KOPT-K1 (cell line): ENCODE measurements at regions not wholly inside any gene's neighbourhood (a gene's known extent, or its start where the extent isn't known, plus 50 kb on each side); places are given as distances from the start of the nearest gene placed in this dataset.

Experiments used
- H3K27ac ChIP-seq: fragments of 200-600 bp; sonication (generic); 2 replicates; pipeline ENCODE4 v1.5.1; 2016; ENCODE audit warnings: antibody characterized with exemption, mild to moderate bottlenecking, low read depth, low read length; ENCODE audit not compliant: poor library complexity, severe bottlenecking
- H3K36me3 ChIP-seq: fragments of 200-600 bp; sonication (generic); 2 replicates; pipeline ENCODE4 v1.5.1; 2017; ENCODE audit warnings: antibody characterized with exemption, mild to moderate bottlenecking, low read length, moderate library complexity; ENCODE audit not compliant: insufficient read depth
- H3K9me3 ChIP-seq: fragments of 200-600 bp; sonication (generic); 2 replicates; pipeline ENCODE4 v1.5.1; 2017; ENCODE audit warnings: antibody characterized with exemption, low read length, mild to moderate bottlenecking; ENCODE audit not compliant: insufficient read depth, poor library complexity, severe bottlenecking

GRCh38 chr2:150417278-150417677 is 70.2 kb downstream of the RND3 start:
- Histone ChIP-seq H3K27ac (no peak overlapping the region), H3K36me3 (no peaks in the 10 kb centered on the region), H3K9me3 (no peaks in the 10 kb centered on the region)

DNA sequence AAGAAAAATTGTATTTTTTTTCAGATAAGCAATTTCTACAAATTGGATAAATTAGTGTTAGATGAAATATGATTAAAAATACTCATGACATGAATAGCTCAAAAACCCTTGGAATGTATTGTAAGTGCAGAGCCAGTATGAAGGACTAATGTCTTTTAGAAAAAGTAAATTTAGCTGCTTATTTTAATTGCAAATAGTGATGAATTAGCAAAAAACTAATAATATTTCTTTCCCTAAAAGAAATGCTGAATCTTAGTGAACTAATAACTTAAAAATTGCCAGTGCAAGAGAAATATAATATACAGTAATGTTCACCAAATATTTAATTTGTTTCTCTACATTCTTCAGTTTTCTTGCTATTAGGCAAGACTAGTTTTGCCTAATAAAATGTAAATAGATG is 72.4 kb downstream of the RND3 start:
- H3K27ac ChIP-seq: no peak overlapping the region
- H3K9me3 ChIP-seq: no peaks in the 10 kb centered on the region
- H3K36me3 ChIP-seq: no peaks in the 10 kb centered on the region

DNA sequence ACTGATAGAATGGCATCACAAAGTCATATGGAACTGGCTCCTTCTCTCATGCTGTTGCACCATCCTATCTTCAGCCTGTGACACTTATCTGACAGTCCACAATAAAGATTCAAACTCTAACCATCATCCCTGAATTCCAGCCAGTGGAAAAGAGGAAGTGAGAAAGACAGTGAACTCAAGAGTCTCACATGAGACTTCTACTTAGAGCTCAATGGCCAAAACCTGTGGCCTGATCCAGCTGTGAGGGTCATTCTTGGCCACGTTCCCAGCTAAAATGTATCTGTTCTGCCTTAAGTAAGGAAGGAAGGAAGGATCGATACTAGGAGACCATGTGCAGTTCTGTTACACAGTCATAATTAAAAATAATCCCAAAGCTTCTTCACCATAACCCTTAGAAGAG is 73.6 kb downstream of the RND3 start:
- H3K9me3 ChIP-seq: no peaks in the 10 kb centered on the region
- no peak overlapping the region for H3K27ac ChIP-seq
- H3K36me3 ChIP-seq: no peaks in the 10 kb centered on the region

GRCh38 chr2:150413366-150413765 is 74.1 kb downstream of the RND3 start:
- Histone ChIP-seq H3K27ac (no peak overlapping the region), H3K36me3 (no peaks in the 10 kb centered on the region), H3K9me3 (no peaks in the 10 kb centered on the region)

DNA sequence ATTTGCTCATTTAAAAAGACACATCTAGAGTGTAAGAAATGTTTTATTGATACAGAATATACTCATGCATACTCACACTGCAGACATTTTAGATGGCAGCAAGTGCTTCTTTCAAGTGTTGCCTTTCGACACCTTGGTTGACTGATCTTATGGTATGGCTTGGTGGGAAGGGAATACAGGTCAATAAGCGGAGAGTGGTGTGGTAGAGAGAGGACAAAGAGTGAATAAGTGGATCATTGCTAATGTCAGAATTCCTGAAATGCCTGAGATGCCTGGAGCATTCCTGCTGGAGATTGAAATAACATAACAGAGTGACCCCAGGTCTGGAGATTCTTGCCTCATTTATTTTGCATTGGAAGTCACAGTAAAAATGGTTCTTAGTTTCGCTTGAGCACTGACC is 76.7 kb downstream of the RND3 start:
- no peak overlapping the region for H3K27ac ChIP-seq
- no peaks in the 10 kb centered on the region for H3K36me3 ChIP-seq
- no peaks in the 10 kb centered on the region for H3K9me3 ChIP-seq

GRCh38 chr2:150409196-150409595 is 78.3 kb downstream of the RND3 start:
- H3K27ac ChIP-seq: no peak overlapping the region
- no peaks in the 10 kb centered on the region for H3K36me3 ChIP-seq
- no peaks in the 10 kb centered on the region for H3K9me3 ChIP-seq

DNA sequence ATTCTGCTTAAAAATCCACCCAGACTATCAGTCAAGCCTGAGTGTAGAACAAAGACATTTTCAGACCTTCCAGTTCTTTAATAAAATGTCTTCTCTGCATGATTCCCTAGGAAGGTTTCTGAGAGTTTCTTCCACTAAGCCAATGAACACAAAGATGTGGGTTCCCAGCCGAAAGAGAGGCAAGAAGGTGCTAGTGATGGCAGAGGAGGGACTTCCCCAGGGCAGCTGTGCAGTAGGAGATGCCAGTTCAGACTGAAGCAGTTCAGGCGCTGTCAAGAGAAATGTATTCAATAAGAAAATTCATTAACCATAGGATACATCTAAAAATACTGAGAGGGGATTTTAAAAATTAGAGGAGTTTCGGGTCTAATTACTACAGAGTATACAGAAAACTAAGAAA is 83.3 kb downstream of the RND3 start:
- H3K9me3 ChIP-seq: no peaks in the 10 kb centered on the region
- H3K27ac ChIP-seq: peak overlapping the region; percentile 53
- no peaks in the 10 kb centered on the region for H3K36me3 ChIP-seq

GRCh38 chr2:150403457-150403856 is 84.0 kb downstream of the RND3 start:
- no peaks in the 10 kb centered on the region for H3K36me3 ChIP-seq
- peak overlapping the region; percentile 53 for H3K27ac ChIP-seq
- no peaks in the 10 kb centered on the region for H3K9me3 ChIP-seq

DNA sequence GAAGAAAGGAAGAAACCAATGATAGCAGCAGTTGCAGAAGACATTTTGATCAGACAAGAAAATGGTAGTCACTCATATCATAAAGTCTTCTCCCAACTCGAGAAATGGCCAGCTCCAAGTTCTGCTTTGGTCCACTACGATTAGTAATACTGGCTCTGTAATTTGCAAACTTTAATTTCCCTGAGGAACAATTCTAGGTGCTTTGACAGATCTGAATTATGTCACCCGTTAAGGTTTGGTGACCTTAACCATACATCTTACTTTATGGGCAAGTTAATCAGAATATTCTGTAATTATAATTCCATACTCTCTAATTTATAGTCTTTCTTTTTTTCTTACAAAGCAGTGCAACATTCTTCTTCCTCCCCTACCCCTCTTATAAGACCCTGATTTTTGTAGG is 84.5 kb downstream of the RND3 start:
- no peaks in the 10 kb centered on the region for H3K9me3 ChIP-seq
- H3K27ac ChIP-seq: peak overlapping the region; percentile 53
- no peaks in the 10 kb centered on the region for H3K36me3 ChIP-seq

- H3K9me3 ChIP-seq: no peaks in the 10 kb centered on the region
- no peaks in the 10 kb centered on the region for H3K36me3 ChIP-seq
- H3K27ac ChIP-seq: no peak overlapping the region
These were observed 86.6 kb downstream of the RND3 start for GRCh38 chr2:150400849-150401248.

DNA sequence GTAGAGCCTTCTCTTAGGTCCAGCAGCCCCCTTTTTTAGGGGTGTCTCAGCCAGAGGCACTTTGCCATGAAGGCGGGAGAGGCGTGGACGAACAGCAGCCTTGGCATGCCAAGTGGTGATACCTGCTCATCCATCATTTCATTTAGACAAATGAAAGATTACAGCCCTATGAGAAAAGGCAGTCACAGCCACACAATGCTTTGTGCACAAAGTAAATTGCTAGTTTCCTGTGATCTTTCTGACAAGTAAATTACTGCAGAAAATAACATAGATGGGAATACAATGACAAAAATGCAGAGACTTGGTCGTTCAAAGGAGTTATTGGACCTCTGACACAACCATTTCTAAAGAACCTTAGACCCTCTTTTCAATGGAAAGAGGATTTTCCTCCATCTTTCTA is 94.9 kb downstream of the RND3 start:
- peaks cover 3% of the 10 kb centered on the region for H3K9me3 ChIP-seq
- no peak overlapping the region for H3K27ac ChIP-seq

DNA sequence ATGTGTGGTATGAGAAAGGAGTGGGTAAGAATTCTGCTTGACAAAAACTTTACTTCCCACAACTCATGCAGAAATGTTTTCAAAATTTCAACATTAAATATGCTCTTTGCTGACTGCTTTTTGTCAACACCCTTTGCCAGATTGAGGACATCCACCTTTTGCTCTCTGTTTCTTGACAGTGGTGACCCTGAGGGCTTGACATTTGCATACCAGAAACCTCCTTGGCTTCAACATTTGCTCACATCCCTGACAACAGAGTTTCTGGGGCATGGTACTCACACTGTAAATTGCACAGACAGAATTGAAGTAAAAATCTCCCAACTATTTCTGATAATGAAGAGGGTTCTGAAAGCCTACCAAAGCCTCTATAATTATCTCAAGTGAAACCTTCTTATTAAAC is 95.7 kb downstream of the RND3 start:
- H3K27ac ChIP-seq: no peak overlapping the region
- peaks cover 8% of the 10 kb centered on the region for H3K9me3 ChIP-seq
- no peaks in the 10 kb centered on the region for H3K36me3 ChIP-seq

More for the DNA sequence above, 94.9 kb downstream of the RND3 start:
- H3K36me3 ChIP-seq: no peaks in the 10 kb centered on the region

- H3K36me3 ChIP-seq: no peaks in the 10 kb centered on the region
- H3K27ac ChIP-seq: no peak overlapping the region
- H3K9me3 ChIP-seq: peaks cover 18% of the 10 kb centered on the region
These were observed 98.0 kb downstream of the RND3 start for GRCh38 chr2:150389447-150389846.

DNA sequence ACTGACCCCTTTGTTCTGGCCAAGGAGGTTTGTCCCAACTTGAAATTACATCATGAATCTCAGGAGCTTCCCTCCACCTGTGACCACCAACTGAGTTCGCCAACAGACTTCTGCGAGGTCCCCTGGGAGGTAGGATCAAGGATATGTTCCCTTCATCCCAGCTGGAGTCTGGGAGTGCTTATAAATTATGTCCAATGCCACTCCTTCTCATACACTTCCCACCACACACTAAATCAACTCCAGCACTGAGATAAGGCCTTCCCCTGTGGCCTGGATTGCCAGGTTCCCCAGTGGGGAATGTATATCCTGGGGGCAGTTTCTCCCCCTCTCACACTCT is 99.2 kb downstream of the RND3 start:
- Histone ChIP-seq H3K9me3 (peaks cover 18% of the 10 kb centered on the region), H3K36me3 (no peaks in the 10 kb centered on the region), H3K27ac (no peak overlapping the region)

DNA sequence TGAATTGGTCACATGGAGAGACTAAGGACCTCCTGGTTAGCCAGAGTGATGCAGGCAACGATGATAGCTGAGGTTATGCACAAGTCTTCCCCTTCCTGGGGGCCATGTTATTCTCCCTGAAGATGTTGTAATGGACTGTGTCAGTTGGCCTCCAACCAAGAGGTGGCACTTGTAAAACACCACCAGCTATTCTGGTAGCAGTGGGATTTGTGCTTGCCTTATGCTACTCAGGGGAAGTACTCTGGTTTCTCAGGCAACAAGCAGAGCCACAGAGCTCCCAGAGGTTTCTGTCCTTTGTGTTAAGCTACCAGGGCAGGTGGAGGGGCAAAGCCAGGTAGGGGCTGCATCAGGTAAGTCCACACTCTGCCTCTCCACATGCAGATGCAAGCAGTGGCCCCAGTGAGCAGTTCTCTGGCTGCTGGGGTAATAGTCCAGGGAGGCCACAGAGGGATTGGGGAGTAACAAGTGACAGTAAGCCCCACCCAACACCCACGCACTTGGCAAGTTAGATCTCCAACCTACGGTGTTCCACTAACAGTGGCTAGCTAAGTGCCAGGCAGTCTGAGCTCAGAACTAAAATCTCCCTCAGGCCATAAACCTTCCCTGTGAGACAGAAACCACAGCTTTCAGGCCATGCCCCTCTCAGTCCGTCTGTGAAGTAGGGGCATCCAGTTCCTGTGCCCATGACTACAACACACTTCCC is 99.7 kb downstream of the RND3 start:
- H3K36me3 ChIP-seq: no peaks in the 10 kb centered on the region
- H3K27ac ChIP-seq: no peak overlapping the region
- H3K9me3 ChIP-seq: peaks cover 18% of the 10 kb centered on the region

DNA sequence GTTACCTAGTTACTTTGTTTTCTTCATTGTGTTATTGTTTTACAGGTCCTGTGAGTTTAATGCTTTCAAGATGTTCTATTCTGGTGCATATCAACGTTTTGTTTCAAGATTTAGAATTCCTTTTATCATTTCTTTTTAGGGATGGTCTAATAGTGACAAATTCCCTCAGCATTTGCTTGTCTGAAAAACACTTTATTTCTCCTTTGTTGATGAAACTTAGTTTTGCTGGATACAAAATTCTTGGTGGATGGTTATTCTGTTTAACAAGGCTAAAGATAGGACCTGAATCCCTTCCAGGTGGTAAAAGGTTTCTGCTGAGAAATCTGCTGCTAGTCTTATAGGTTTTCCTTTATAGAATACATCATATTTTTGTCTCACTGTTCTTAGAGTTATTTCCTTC is 102.3 kb downstream of the RND3 start:
- Histone ChIP-seq H3K9me3 (peaks cover 18% of the 10 kb centered on the region), H3K27ac (no peak overlapping the region), H3K36me3 (no peaks in the 10 kb centered on the region)
